Endothelial cell (in vitro differentiated cells): ENCODE measurements at regions not wholly inside any gene's neighbourhood (a gene's known extent, or its start where the extent isn't known, plus 50 kb on each side); places are given as distances from the start of the nearest gene placed in this dataset.

Source experiments
- DNase-seq: peaks from one replicate; pipeline ENCODE4 v3.0.0; 2021; ENCODE audit warnings: low spot score
- H3K27ac Mint-ChIP-seq: one replicate; pipeline ENCODE4 v1.8.0; 2021; ENCODE audit warnings: mixed read lengths, inconsistent platforms; ENCODE audit not compliant: unreplicated experiment
- H3K27me3 Mint-ChIP-seq: one replicate; pipeline ENCODE4 v1.8.0; 2021; ENCODE audit warnings: mild to moderate bottlenecking, moderate library complexity, mixed read lengths, inconsistent platforms; ENCODE audit not compliant: unreplicated experiment
- H3K36me3 Mint-ChIP-seq: one replicate; pipeline ENCODE4 v1.8.0; 2021; ENCODE audit warnings: mild to moderate bottlenecking, low read depth, mixed read lengths, inconsistent platforms; ENCODE audit not compliant: unreplicated experiment
- H3K4me1 Mint-ChIP-seq: one replicate; pipeline ENCODE4 v1.8.0; 2021; ENCODE audit warnings: mild to moderate bottlenecking, mixed read lengths, inconsistent platforms; ENCODE audit not compliant: unreplicated experiment
- H3K4me3 Mint-ChIP-seq: one replicate; pipeline ENCODE4 v1.8.0; 2021; ENCODE audit warnings: mild to moderate bottlenecking, mixed read lengths, inconsistent platforms; ENCODE audit not compliant: unreplicated experiment
- H3K9me3 Mint-ChIP-seq: one replicate; pipeline ENCODE4 v1.8.0; 2021; ENCODE audit warnings: mixed read lengths, inconsistent platforms; ENCODE audit not compliant: unreplicated experiment
- CTCF ChIP-seq: fragments of 200-600 bp; sonication (generic); IDR thresholded peaks from one replicate; pipeline ENCODE4 v1.5.0; 2021; ENCODE audit warnings: antibody characterized with exemption; ENCODE audit not compliant: unreplicated experiment

DNA sequence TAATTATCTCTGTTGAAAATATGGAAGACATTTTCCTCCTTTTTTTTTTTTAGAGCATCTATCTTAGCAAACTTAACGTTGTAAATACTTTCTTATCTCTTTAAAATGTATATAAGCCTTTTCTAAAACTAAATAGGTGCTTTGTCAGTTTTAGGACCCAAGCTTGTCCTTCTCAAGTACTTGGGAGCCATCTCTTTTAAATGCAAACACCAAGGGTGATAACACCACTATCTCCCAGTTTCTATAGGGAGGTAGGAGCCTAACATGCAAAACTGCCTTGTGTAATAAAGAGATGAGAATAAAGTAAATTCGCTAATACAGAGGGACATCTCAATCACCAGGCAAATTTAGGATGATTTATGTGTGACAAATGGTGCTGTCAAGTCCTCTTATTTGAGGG, 157.0 kb upstream of the FAM83B start:
- Mint-ChIP-seq H3K36me3 (no peaks in the 10 kb centered on the region), H3K27ac (no peak overlapping the region), H3K4me3 (no peak overlapping the region), H3K9me3 (no peaks in the 10 kb centered on the region), H3K27me3 (peaks cover 1% of the 10 kb centered on the region), H3K4me1 (no peaks in the 10 kb centered on the region)
- no peak for DNase-seq
- no peak for TF ChIP-seq CTCF

GRCh38 chr6:54690596-54690995, 156.0 kb upstream of the FAM83B start:
- Mint-ChIP-seq H3K27me3 (peaks cover 1% of the 10 kb centered on the region), H3K27ac (no peak overlapping the region), H3K4me1 (no peaks in the 10 kb centered on the region), H3K4me3 (no peak overlapping the region), H3K9me3 (no peaks in the 10 kb centered on the region), H3K36me3 (no peaks in the 10 kb centered on the region)
- no peak for TF ChIP-seq CTCF
- DNase-seq: no peak

DNA sequence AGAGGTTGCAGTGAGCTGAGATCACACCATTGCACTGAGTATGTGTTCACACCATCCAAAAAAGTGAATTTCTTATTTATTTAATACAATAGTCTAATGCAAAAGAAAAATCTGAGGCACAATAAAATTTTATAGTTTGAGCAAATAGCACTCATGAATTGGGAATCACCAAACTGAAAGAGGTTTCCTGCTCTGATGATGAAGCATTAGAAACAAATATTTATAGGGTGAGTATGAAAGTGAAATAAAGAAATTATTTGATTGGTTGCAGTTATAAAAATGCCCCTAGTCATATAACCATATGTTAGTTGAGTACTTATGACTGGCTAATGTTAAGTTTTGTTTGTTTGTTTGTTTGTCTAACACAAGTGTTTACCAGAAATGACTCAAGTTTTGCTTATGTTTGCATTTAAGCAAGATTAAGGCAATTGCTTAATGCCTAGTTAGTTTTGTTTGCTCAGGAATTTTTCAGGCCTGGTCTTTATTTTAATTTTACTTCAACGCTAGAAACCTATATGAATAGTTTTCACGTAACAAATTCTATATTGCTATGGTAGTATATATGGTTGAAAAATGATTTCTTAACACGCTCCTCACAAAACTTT, 151.5 kb upstream of the FAM83B start:
- Mint-ChIP-seq H3K27ac (no peak overlapping the region), H3K4me3 (no peak overlapping the region), H3K27me3 (no peaks in the 10 kb centered on the region), H3K36me3 (no peaks in the 10 kb centered on the region), H3K4me1 (no peaks in the 10 kb centered on the region), H3K9me3 (no peaks in the 10 kb centered on the region)
- DNase-seq: no peak
- no peak for TF ChIP-seq CTCF

DNA sequence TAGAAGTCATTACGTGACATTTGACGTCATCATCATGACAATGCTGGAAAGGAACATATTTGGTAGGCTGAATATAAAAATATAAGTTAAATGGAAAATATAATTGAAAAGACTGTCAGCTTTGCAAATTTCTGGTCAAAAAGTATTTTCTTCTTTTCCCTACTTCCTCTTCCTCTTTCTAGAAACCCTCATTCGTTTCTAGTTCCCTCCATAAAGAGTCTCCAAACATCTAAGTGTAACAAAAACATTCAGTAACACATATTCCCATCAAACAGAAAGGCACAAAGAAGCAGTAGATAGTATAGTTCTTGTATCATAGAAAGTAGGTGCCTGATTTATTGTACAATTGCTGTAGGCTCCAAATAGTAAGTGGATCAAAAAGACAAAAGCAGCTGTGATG, 150.8 kb upstream of the FAM83B start:
- no peaks in the 10 kb centered on the region for H3K9me3 Mint-ChIP-seq
- no peak overlapping the region for H3K4me3 Mint-ChIP-seq
- DNase-seq: no peak
- H3K27ac Mint-ChIP-seq: no peak overlapping the region
- H3K27me3 Mint-ChIP-seq: no peaks in the 10 kb centered on the region
- TF ChIP-seq CTCF: no peak
- no peaks in the 10 kb centered on the region for H3K4me1 Mint-ChIP-seq
- H3K36me3 Mint-ChIP-seq: no peaks in the 10 kb centered on the region

DNA sequence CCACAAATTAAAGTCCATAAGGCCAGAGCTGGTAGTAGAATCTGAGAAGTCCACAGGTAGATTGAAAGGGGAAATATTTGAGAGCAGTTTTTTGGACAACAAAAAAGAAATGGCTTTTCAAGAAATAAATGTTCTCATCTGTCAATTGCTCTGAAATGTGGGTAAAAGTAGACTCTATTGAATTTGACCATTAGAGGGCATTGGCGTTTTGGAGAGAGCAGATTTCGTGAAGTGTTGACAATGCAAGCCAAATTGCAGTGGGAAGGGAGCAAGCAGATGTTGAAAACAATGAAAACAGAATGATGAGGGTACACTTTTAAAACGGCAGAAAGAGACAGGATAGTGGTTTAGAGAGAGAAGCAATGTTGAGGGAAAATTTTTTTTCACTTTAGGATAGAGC, 149.1 kb upstream of the FAM83B start:
- H3K27me3 Mint-ChIP-seq: peaks cover 2% of the 10 kb centered on the region
- TF ChIP-seq CTCF: no peak
- no peaks in the 10 kb centered on the region for H3K4me1 Mint-ChIP-seq
- no peaks in the 10 kb centered on the region for H3K36me3 Mint-ChIP-seq
- no peak overlapping the region for H3K4me3 Mint-ChIP-seq
- DNase-seq: no peak
- no peak overlapping the region for H3K27ac Mint-ChIP-seq
- no peaks in the 10 kb centered on the region for H3K9me3 Mint-ChIP-seq
